Tibial nerve (tissue), 3 donors: ENCODE measurements at regions not wholly inside any gene's neighbourhood (a gene's known extent, or its start where the extent isn't known, plus 50 kb on each side); places are given as distances from the start of the nearest gene placed in this dataset.

Experiments used
- POLR2A ChIP-seq, 2 donors: fragments of 450-650 bp; IDR thresholded peaks; one replicate each; pipeline ENCODE4 v1.6.1; 2017; ENCODE audit warnings: antibody characterized with exemption in 2 of 2, mild to moderate bottlenecking in 2 of 2, moderate library complexity in 2 of 2
- TF ChIP-seq, protein P1 (sequence below), 5 experiments: fragments of 200-600 bp in 3 of 5; fragments of 450-650 bp in 2 of 5; sonication (generic) in 3 of 5; IDR thresholded peaks; one replicate each; pipeline ENCODE4 v1.5.1; 2016 to 2019; ENCODE audit warnings: antibody characterized with exemption in 5 of 5, mild to moderate bottlenecking in 3 of 5, moderate library complexity in 2 of 5

GRCh38 chr22:35178446-35178845 lies 78.8 kb upstream of the HMGXB4 start:
- TF ChIP-seq, protein P1, sequence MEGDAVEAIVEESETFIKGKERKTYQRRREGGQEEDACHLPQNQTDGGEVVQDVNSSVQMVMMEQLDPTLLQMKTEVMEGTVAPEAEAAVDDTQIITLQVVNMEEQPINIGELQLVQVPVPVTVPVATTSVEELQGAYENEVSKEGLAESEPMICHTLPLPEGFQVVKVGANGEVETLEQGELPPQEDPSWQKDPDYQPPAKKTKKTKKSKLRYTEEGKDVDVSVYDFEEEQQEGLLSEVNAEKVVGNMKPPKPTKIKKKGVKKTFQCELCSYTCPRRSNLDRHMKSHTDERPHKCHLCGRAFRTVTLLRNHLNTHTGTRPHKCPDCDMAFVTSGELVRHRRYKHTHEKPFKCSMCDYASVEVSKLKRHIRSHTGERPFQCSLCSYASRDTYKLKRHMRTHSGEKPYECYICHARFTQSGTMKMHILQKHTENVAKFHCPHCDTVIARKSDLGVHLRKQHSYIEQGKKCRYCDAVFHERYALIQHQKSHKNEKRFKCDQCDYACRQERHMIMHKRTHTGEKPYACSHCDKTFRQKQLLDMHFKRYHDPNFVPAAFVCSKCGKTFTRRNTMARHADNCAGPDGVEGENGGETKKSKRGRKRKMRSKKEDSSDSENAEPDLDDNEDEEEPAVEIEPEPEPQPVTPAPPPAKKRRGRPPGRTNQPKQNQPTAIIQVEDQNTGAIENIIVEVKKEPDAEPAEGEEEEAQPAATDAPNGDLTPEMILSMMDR (IDR thresholded peaks at IDR 0.05), result no peak
- TF ChIP-seq POLR2A (IDR thresholded peaks at IDR 0.05), result no peak
